ENCODE measurements at regions not wholly inside any gene's neighbourhood (a gene's known extent, or its start where the extent isn't known, plus 50 kb on each side); places are given as distances from the start of the nearest gene placed in this dataset.
A peak's percentile ranks its signal among the peaks of the same experiment; 100 is the strongest.

- DNase-seq (ENCODE audit: low read depth in 3 of 3), result no peak
These were observed 191.8 kb downstream of the TOMM20 start for GRCh38 chr1:234936612-234937389.

- no peak for DNase-seq (ENCODE audit: low read depth in 3 of 3)
These were observed 194.0 kb downstream of the TOMM20 start for GRCh38 chr1:234934611-234935033.

GRCh38 chr1:234933475-234933874, 195.2 kb downstream of the TOMM20 start:
- DNase-seq (ENCODE audit: low read depth in 3 of 3), result no peak

- no peak for DNase-seq (ENCODE audit: low read depth in 3 of 3)
These were observed 195.9 kb downstream of the TOMM20 start for GRCh38 chr1:234932511-234933430.

DNA sequence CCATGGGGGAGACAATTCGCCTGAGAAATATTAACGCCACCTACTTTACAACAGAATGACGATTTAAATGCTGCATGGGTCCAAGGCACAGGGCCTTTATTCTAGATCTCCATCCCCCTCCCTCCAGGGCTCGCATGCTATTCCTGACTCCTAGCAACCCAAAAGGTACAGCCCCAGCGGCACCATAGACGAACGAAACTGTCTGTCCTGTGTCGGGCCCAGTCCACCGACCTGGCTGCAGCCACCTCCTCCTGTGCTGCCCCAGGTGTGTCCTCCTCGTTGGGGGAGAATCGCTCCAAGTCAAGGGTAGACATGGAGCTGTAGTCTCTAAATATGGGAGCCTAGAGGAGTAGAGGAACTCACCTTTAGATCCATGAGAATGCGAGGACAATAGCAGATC, 196.5 kb downstream of the TOMM20 start:
- no peak for DNase-seq (ENCODE audit: low read depth in 3 of 3)

- DNase-seq (ENCODE audit: low read depth in 3 of 3), result no peak
These were observed 197.1 kb downstream of the TOMM20 start for GRCh38 chr1:234931404-234931973.

DNA sequence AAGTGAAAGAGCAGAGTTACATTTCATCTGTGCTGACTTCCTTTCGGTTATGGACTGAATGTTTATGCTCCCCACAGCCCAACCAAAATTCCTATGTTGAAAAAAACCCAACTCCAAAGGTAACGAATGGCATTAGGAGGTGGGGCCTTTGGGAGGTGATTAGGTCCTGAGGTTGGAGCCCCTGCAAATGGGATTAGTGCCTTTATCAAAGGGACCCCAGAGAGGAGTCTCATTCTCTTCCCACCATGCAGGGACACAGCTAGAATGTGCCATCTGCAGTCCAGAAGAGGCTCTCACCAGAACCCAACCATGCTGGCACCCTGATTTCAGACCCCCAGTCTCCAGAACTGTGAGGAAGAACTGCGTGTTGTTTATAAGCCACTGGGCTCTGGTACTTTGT, 199.3 kb downstream of the TOMM20 start:
- DNase-seq (ENCODE audit: low read depth in 3 of 3), result no peak

- DNase-seq (ENCODE audit: low read depth in 3 of 3), result no peak
These were observed 200.0 kb downstream of the TOMM20 start for GRCh38 chr1:234928642-234929041.

GRCh38 chr1:234927971-234928640, 200.5 kb downstream of the TOMM20 start:
- DNase-seq (ENCODE audit: low read depth in 3 of 3), result no peak

GRCh38 chr1:234927312-234927970, 201.2 kb downstream of the TOMM20 start:
- DNase-seq (ENCODE audit: low read depth in 3 of 3), result no peak

DNA sequence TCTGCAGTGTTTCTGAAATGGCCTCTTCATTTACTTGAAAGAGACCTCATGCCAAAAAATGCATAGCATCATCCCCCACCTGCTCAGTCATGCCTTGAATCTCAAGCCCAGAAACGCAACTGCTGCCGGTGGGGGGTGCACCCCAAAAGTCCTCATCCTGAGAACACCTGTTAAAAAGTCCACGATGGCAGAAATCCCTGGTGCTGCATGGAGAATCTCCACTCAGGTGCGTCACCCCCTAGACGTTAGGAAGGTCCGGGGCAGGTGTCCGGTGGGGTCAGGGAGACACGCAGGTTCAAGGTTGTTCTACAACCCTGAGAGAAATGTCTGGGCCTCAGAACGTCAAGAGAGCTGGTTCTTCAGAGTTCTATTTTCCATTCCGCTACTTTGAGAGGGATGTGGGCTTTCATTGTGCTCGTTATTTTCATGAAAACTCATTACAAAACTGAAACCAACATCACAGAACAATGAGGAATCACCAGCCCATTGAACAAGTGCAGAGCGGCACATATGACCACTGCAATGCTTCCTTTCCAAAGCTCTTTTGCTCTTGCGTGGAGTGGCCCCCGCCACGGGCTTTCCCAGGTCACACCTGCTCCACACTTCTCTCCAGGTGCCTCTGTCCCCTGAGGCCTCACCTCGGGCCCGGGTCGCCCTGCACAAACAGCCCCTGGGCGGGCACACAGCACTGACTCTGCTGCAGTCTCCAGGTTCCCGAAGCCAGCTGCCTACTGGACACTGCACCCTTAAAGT, 201.9 kb downstream of the TOMM20 start:
- peak; percentile 22 to 40 (median 32) for DNase-seq (ENCODE audit: low read depth in 3 of 3)

GRCh38 chr1:234926264-234926558, 202.4 kb downstream of the TOMM20 start:
- DNase-seq (ENCODE audit: low read depth in 3 of 3), result no peak

- no peak for DNase-seq (ENCODE audit: low read depth in 3 of 3)
These were observed 203.0 kb downstream of the TOMM20 start for GRCh38 chr1:234925440-234926263.

- no peak for DNase-seq (ENCODE audit: low read depth in 3 of 3)
These were observed 203.9 kb downstream of the TOMM20 start for GRCh38 chr1:234924450-234925355.

GRCh38 chr1:234923626-234924025, 205.0 kb downstream of the TOMM20 start:
- DNase-seq (ENCODE audit: low read depth in 3 of 3), result no peak

DNA sequence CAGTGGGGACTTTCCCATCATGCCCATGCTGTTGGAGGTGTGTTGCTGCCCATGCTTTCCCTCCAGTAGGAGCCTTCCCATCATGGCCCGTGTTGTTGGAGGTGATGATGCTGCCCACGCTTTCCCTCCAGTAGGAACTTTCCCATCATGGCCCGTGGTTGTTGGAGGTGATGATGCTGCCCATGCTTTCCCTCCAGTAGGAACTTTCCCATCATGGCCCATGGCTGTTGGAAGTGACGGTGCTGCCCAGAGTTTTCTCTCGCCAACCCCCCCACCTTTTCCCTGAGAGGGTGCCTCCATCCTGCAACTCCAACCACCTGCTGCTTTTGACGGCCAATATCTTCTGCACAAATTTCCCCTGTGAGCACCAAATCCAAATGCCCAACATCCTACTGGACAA, 205.7 kb downstream of the TOMM20 start:
- DNase-seq (ENCODE audit: low read depth in 3 of 3), result no peak

- no peak for DNase-seq (ENCODE audit: low read depth in 3 of 3)
These were observed 207.2 kb downstream of the TOMM20 start for GRCh38 chr1:234921266-234922062.

DNA sequence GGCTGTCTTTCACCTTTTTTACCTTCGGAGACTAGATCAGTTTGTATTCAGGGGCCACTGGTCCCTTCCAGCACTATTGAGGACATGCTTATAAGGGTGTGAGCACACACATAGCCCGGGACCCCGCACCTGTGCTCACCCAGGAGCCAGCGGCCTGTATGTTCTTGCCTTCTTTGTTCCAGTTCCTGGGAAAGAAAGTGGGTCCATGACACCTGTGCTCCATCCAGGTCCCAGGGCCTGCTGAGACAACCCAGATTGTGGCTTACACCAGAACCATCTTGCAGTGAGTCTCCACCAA, 207.8 kb downstream of the TOMM20 start:
- no peak for DNase-seq (ENCODE audit: low read depth in 3 of 3)

All from stimulated activated CD4-positive, alpha-beta T cell treated with anti-CD3 and anti-CD28 coated beads, TNF-alpha, amount 100 ng/mL, for 48 hours (primary cell).